ENCODE measurements at regions not wholly inside any gene's neighbourhood (a gene's known extent, or its start where the extent isn't known, plus 50 kb on each side); places are given as distances from the start of the nearest gene placed in this dataset.

- TF ChIP-seq CTCF (IDR thresholded peaks at IDR 0.05) (no peak), POLR2A (IDR thresholded peaks at IDR 0.05) (no peak)
These were observed 974.3 kb downstream of the HACE1 start for GRCh38 chr6:103885446-103885845.
